Smooth muscle cell (in vitro differentiated cells): ENCODE measurements at regions not wholly inside any gene's neighbourhood (a gene's known extent, or its start where the extent isn't known, plus 50 kb on each side); places are given as distances from the start of the nearest gene placed in this dataset. TPM values are rescaled to one million over a fixed set of nuclear protein-coding genes. Genes with fewer than 3 reads are reported as not detected.

Experiments used
- microRNA counts: library from miRNA; unstranded; fragments of <30 nt; microRNA quantifications from one replicate; lab custom pipeline; 2016
- microRNA-seq: library from miRNA; unstranded; fragments of <30 nt; microRNA quantifications from one replicate; pipeline ENCODE4, GENCODE V29; 2016; ENCODE audit warnings: borderline number of aligned reads
- small RNA-seq: library from RNA; depleted of rRNA; stranded (forward); fragments of <200 nt; gene quantifications from one replicate; pipeline ENCODE3, GENCODE V24; 2014

MicroRNAs encoded in the stretch of these regions (microRNA counts, 767-probe panel; counts per million panel counts)
- microRNA hsa-miR-2054 (lab: Ali Mortazavi, UCI): 183 counts per million

Small RNAs in the stretch of these regions (microRNA-seq; reads per million reads assigned to microRNA genes)
- not detected for gene MIR2054

Small RNAs in the stretch of these regions (small RNA-seq; reads per million reads assigned to genes)
- gene RF00019: not detected
